HCT116 (cell line): ENCODE measurements at regions not wholly inside any gene's neighbourhood (a gene's known extent, or its start where the extent isn't known, plus 50 kb on each side); places are given as distances from the start of the nearest gene placed in this dataset.

ENCODE experiments used
- ATAC-seq: fragments of 200-7000 bp; cut with Tn5 transposase; 2 replicates; pipeline ENCODE4 v1.9.1; 2020; ENCODE audit warnings: mild to moderate bottlenecking, moderate library complexity
- BruUV-seq: library from RNA; stranded (reverse); fragments of 400-500 nt; replicated peaks from 2 replicates; lab custom pipeline; 2021; lab: Mats Ljungman, UMichigan
- CTCF ChIA-PET: fragments of 300-600 bp; sonication (Branson Sonifier 250); formaldehyde crosslinking; loops from one replicate; lab custom pipeline; 2021; ENCODE audit warnings: antibody characterized with exemption; lab: Charles Lee
- POLR2A ChIA-PET: fragments of 300-600, 350-600 bp; sonication (Branson Sonifier 250); formaldehyde crosslinking; loops from one replicate; lab custom pipeline; 2021; ENCODE audit warnings: antibody characterized with exemption; lab: Charles Lee
- RAD21 ChIA-PET, 2 experiments: fragments of 300-600 bp; sonication (Branson Sonifier 250); formaldehyde crosslinking; loops; one replicate each; lab custom pipeline; 2023; ENCODE audit warnings: low total read pairs in 2 of 2; ENCODE audit not compliant: uncharacterized antibody in 2 of 2, unreplicated experiment in 2 of 2, low non-redundant PET in 1 of 2; lab: Charles Lee
- DNase-seq: peaks from one replicate; pipeline ENCODE4 v3.0.0-alpha.2; 2010; ENCODE audit warnings: low read depth, low spot score
- H2AFZ ChIP-seq: fragments of 200-600 bp; shearing (Covaris generic), sonication (generic); 2 replicates; pipeline ENCODE4 v1.6.1; 2017; ENCODE audit warnings: low read depth, mixed run types, mixed read lengths, antibody characterized with exemption, low read length; ENCODE audit not compliant: poor library complexity, severe bottlenecking
- H3K27ac ChIP-seq: 2 replicates; pipeline ENCODE4 v1.5.1; 2012; ENCODE audit warnings: low read depth, low read length
- H3K27me3 ChIP-seq: fragments of 200-600 bp; sonication (generic); 2 replicates; pipeline ENCODE4 v1.6.1; 2016; ENCODE audit warnings: mixed run types, low read length, mixed read lengths; ENCODE audit not compliant: insufficient read depth
- H3K36me3 ChIP-seq, 2 experiments: fragments of 200-500 bp in 1 of 2; fragments of 200-600 bp in 1 of 2; sonication (Bioruptor generic) in 1 of 2; sonication (generic) in 1 of 2; 2 replicates each; pipeline versions ENCODE4 v1.5.1 to v1.6.1; 2014 to 2016; ENCODE audit warnings: low read length in 2 of 2, inconsistent platforms in 1 of 2, mixed read lengths in 1 of 2, mixed run types in 1 of 2; ENCODE audit not compliant: insufficient read depth in 2 of 2, control insufficient read depth in 1 of 2
- H3K4me1 ChIP-seq, 2 experiments: fragments of 200-600 bp in 1 of 2; sonication (generic) in 1 of 2; 2 replicates each; pipeline versions ENCODE4 v1.5.1 to v1.6.1; 2012 to 2017; ENCODE audit warnings: low read length in 2 of 2, inconsistent platforms in 1 of 2, mild to moderate bottlenecking in 1 of 2, mixed read lengths in 1 of 2, mixed run types in 1 of 2, moderate library complexity in 1 of 2; ENCODE audit not compliant: insufficient read depth in 2 of 2, control insufficient read depth in 1 of 2
- H3K4me2 ChIP-seq: fragments of 200-600 bp; sonication (generic); 2 replicates; pipeline ENCODE4 v1.6.1; 2017; ENCODE audit warnings: mixed run types, low read length, mixed read lengths
- H3K4me3 ChIP-seq, 2 experiments: fragments of 200-600 bp in 1 of 2; sonication (generic) in 1 of 2; replicated peaks in 1 of 2; 2 replicates each; pipeline ENCODE4 v1.5.1; 2011 to 2016; ENCODE audit warnings: low read length in 2 of 2, control low read depth in 1 of 2, low read depth in 1 of 2, mild to moderate bottlenecking in 1 of 2, mixed read lengths in 1 of 2, mixed run types in 1 of 2
- H3K79me2 ChIP-seq: fragments of 200-600 bp; sonication (generic); 2 replicates; pipeline ENCODE4 v1.6.1; 2017; ENCODE audit warnings: mild to moderate bottlenecking, mixed run types, low read length, moderate library complexity, mixed read lengths; ENCODE audit not compliant: insufficient read depth
- H3K9ac ChIP-seq: fragments of 200-600 bp; sonication (generic); 2 replicates; pipeline ENCODE4 v1.6.1; 2016; ENCODE audit warnings: low read length, mixed read lengths
- H3K9me2 ChIP-seq: fragments of 200-600 bp; sonication (generic), shearing (Covaris generic); 2 replicates; pipeline ENCODE4 v1.6.1; 2017; ENCODE audit warnings: mixed run types, mild to moderate bottlenecking, moderate library complexity; ENCODE audit not compliant: insufficient read depth
- H3K9me3 ChIP-seq, 2 experiments: fragments of 200-500 bp in 1 of 2; fragments of 200-600 bp in 1 of 2; sonication (Bioruptor generic) in 1 of 2; sonication (generic) in 1 of 2; 2 replicates each; pipeline ENCODE4 v1.6.1; 2014 to 2017; ENCODE audit warnings: low read length in 2 of 2, mixed read lengths in 2 of 2, inconsistent platforms in 1 of 2, low read depth in 1 of 2, mild to moderate bottlenecking in 1 of 2, mixed run types in 1 of 2, moderate library complexity in 1 of 2; ENCODE audit not compliant: control insufficient read depth in 1 of 2, insufficient read depth in 1 of 2
- H4K20me1 ChIP-seq: fragments of 200-600 bp; sonication (generic), shearing (Covaris generic); 2 replicates; pipeline ENCODE4 v1.6.1; 2017; ENCODE audit warnings: mixed run types, mild to moderate bottlenecking, moderate library complexity; ENCODE audit not compliant: insufficient read depth
- ATF3 ChIP-seq: IDR thresholded peaks from 2 replicates; pipeline ENCODE4 v1.6.1; 2012
- CEBPB ChIP-seq: IDR thresholded peaks from 2 replicates; pipeline ENCODE4 v1.6.1; 2012; ENCODE audit warnings: low read depth
- ELF1 ChIP-seq: IDR thresholded peaks from 2 replicates; pipeline ENCODE4 v1.6.1; 2012; ENCODE audit warnings: low read depth, borderline replicate concordance
- EZH2 ChIP-seq: fragments of 200-600 bp; sonication (generic); IDR thresholded peaks from 2 replicates; pipeline ENCODE4 v1.6.1; 2017; ENCODE audit warnings: antibody characterized with exemption, mixed run types
- JUND ChIP-seq: IDR thresholded peaks from 2 replicates; pipeline ENCODE4 v1.6.1; 2012
- REST ChIP-seq: IDR thresholded peaks from 2 replicates; pipeline ENCODE4 v1.6.1; 2012; ENCODE audit warnings: low read depth
- SIN3A ChIP-seq: IDR thresholded peaks from 2 replicates; pipeline ENCODE4 v1.6.1; 2012; ENCODE audit warnings: low read depth
- SP1 ChIP-seq: IDR thresholded peaks from 2 replicates; pipeline ENCODE4 v1.6.1; 2012; ENCODE audit warnings: low read depth
- TCF7L2 ChIP-seq: IDR thresholded peaks from 2 replicates; pipeline ENCODE4 v1.7.0; 2011; ENCODE audit warnings: borderline replicate concordance, inconsistent platforms; ENCODE audit not compliant: insufficient read depth, insufficient read length; ENCODE audit errors: extremely low read depth
- ZBTB33 ChIP-seq: IDR thresholded peaks from 2 replicates; pipeline ENCODE4 v1.6.1; 2011; ENCODE audit warnings: mild to moderate bottlenecking, low read length, moderate library complexity; ENCODE audit not compliant: insufficient replicate concordance; ENCODE audit errors: extremely low read depth
- intact Hi-C: fragments of 100-400 bp; cut with micrococcal nuclease; formaldehyde crosslinking; loops from 2 replicates; pipeline ENCODE4 v1.10.0; 2022
- TF ChIP-seq, protein P1 (sequence below), 3 experiments: fragments of 200-600 bp in 1 of 3; sonication (generic) in 1 of 3; IDR thresholded peaks in 2 of 3; conservative IDR thresholded peaks in 1 of 3; 2 replicates each; pipeline ENCODE4 v1.5.1; 2012 to 2017; ENCODE audit warnings: low read depth in 2 of 3, low read length in 2 of 3, antibody characterized with exemption in 1 of 3, borderline replicate concordance in 1 of 3, control low read depth in 1 of 3, mild to moderate bottlenecking in 1 of 3, mixed read lengths in 1 of 3, mixed run types in 1 of 3, moderate library complexity in 1 of 3; ENCODE audit not compliant: insufficient read depth in 1 of 3

GRCh38 chr6:165758441-165758840 is 95.4 kb upstream of the PDE10A start:
- Histone ChIP-seq H3K36me3 (no peaks in the 10 kb centered on the region), H3K4me1 (no peaks in the 10 kb centered on the region)
- TF ChIP-seq TCF7L2 (no peak), SIN3A (no peak)
- TF ChIP-seq, all 23 proteins: peak for 0
- Histone ChIP-seq H3K4me2 (no peak overlapping the region), H3K79me2 (no peaks in the 10 kb centered on the region), H2AFZ (no peak overlapping the region), H3K9me3 (no peaks in the 10 kb centered on the region; a peak in 1 of 4 replicates), H3K4me3 (no peak overlapping the region), H3K9ac (no peak overlapping the region), H4K20me1 (no peaks in the 10 kb centered on the region), H3K9me2 (no peaks in the 10 kb centered on the region), H3K27ac (no peak overlapping the region), H3K27me3 (no peaks in the 10 kb centered on the region)
- ChIA-PET CTCF (no interaction called here), RAD21 (interaction anchor here in 1 of 2 experiments (0.6 kb wide), 1 partner anchor 16 kb away, joined by 5 read pairs; no protein-coding TSS in a partner anchor), POLR2A (no interaction called here)
- DNase-seq, result no peak
- intact Hi-C loops, result no loop called here
- no TSS peak for BruUV-seq
- no peak for ATAC-seq

GRCh38 chr6:165755583-165755982 is 92.5 kb upstream of the PDE10A start:
- no peak overlapping the region for H3K27ac ChIP-seq
- no peak for ATAC-seq
- no peaks in the 10 kb centered on the region for H3K36me3 ChIP-seq
- no peaks in the 10 kb centered on the region for H3K4me1 ChIP-seq
- H2AFZ ChIP-seq, result no peak overlapping the region
- no peaks in the 10 kb centered on the region for H3K9me3 ChIP-seq
- H3K4me3 ChIP-seq, result no peak overlapping the region
- H3K9ac ChIP-seq, result no peak overlapping the region
- no peaks in the 10 kb centered on the region for H3K79me2 ChIP-seq
- H3K4me2 ChIP-seq, result no peak overlapping the region
- CTCF ChIA-PET, result no interaction called here
- RAD21 ChIA-PET, result no interaction called here
- no peak for DNase-seq
- intact Hi-C loops, result no loop called here
- POLR2A ChIA-PET, result no interaction called here
- H4K20me1 ChIP-seq, result no peaks in the 10 kb centered on the region
- H3K9me2 ChIP-seq, result no peaks in the 10 kb centered on the region
- no peaks in the 10 kb centered on the region for H3K27me3 ChIP-seq
- no TSS peak for BruUV-seq
- TF ChIP-seq ATF3 (no peak), TCF7L2 (no peak), SP1 (no peak), SIN3A (no peak), CEBPB (no peak), ELF1 (no peak), ZBTB33 (no peak), EZH2 (no peak), REST (no peak), JUND (no peak)
- TF ChIP-seq, protein P1, sequence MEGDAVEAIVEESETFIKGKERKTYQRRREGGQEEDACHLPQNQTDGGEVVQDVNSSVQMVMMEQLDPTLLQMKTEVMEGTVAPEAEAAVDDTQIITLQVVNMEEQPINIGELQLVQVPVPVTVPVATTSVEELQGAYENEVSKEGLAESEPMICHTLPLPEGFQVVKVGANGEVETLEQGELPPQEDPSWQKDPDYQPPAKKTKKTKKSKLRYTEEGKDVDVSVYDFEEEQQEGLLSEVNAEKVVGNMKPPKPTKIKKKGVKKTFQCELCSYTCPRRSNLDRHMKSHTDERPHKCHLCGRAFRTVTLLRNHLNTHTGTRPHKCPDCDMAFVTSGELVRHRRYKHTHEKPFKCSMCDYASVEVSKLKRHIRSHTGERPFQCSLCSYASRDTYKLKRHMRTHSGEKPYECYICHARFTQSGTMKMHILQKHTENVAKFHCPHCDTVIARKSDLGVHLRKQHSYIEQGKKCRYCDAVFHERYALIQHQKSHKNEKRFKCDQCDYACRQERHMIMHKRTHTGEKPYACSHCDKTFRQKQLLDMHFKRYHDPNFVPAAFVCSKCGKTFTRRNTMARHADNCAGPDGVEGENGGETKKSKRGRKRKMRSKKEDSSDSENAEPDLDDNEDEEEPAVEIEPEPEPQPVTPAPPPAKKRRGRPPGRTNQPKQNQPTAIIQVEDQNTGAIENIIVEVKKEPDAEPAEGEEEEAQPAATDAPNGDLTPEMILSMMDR (IDR thresholded peaks at IDR 0.05 in 2 of 3, conservative IDR thresholded peaks at IDR 0.05 in 1 of 3; ENCODE audit: borderline replicate concordance in 1 of 3, insufficient read depth in 1 of 3, low read depth in 2 of 3, low read length in 2 of 3), result no peak
